Right lobe of liver (tissue), 6 donors: ENCODE measurements at regions not wholly inside any gene's neighbourhood (a gene's known extent, or its start where the extent isn't known, plus 50 kb on each side); places are given as distances from the start of the nearest gene placed in this dataset.

Experiments used
- ATAC-seq, 4 donors: fragments of 200-7000 bp; cut with Tn5 transposase; one replicate each; pipeline ENCODE4 v1.9.1; 2020; ENCODE audit warnings: mild to moderate bottlenecking in 4 of 4, moderate library complexity in 4 of 4
- DNase-seq, 3 donors: peaks; one replicate each; pipeline ENCODE4 v3.0.0-alpha.2; 2020
- H3K27ac ChIP-seq, 3 donors: fragments of 200-600 bp; one replicate each; pipeline ENCODE4 v1.8.0; 2022
- H3K27me3 ChIP-seq, 2 donors: fragments of 200-600 bp; one replicate each; pipeline ENCODE4 v1.8.0; 2022
- H3K36me3 ChIP-seq, 4 donors: fragments of 200-600 bp; sonication (generic) in 1 of 4; one replicate each; pipeline versions ENCODE4 v1.5.1 to v1.8.0; 2017 to 2022; ENCODE audit warnings: control low read depth in 1 of 4
- H3K4me1 ChIP-seq, 4 donors: fragments of 200-600 bp; sonication (generic) in 1 of 4; one replicate each; pipeline versions ENCODE4 v1.5.1 to v1.8.0; 2017 to 2022; ENCODE audit warnings: control low read depth in 1 of 4
- H3K4me3 ChIP-seq, 3 donors: fragments of 200-600 bp; one replicate each; pipeline ENCODE4 v1.8.0; 2022
- H3K9me3 ChIP-seq, 4 donors: fragments of 200-600 bp; sonication (generic) in 1 of 4; one replicate each; pipeline versions ENCODE4 v1.5.1 to v1.8.0; 2017 to 2022; ENCODE audit warnings: control low read depth in 1 of 4
- CTCF ChIP-seq, 4 donors: fragments of 200-600 bp in 3 of 4; fragments of 450-650 bp in 1 of 4; IDR thresholded peaks; one replicate each; pipeline versions ENCODE4 v1.5.1 to v1.8.0; 2016 to 2022; ENCODE audit warnings: antibody characterized with exemption in 4 of 4, mild to moderate bottlenecking in 2 of 4
- POLR2A ChIP-seq: fragments of 450-650 bp; IDR thresholded peaks from one replicate; pipeline ENCODE4 v1.6.1; 2017; ENCODE audit warnings: antibody characterized with exemption, mild to moderate bottlenecking
- WGBS: methylation state at CpG from one replicate; pipeline ENCODE4 v1.1.6; 2018; ENCODE audit warnings: low coverage, low lambda C conversion rate; ENCODE audit not compliant: insufficient coverage; ENCODE audit errors: missing lambda C conversion rate; 5-methylcytosine and 5-hydroxymethylcytosine counted together
- intact Hi-C, 2 donors: fragments of 100-400 bp; cut with DNase I; formaldehyde crosslinking; loops; one replicate each; pipeline versions ENCODE4 v1.11.2 to v1.14.1; 2022
- donor health status: DM: no; HTN: yes; CAD: no.
- donor health status: DM: no; HTN: no; CAD: no.
- donor health status: DM: no; HTN: no; CAD: no.
- donor health status: DM: no; HTN: yes; CAD: no.
- donor health status: DM: no; HTN: yes; CAD: no.

GRCh38 chr6:119581220-119581619, 231.7 kb upstream of the MAN1A1 start:
- no peaks in the 10 kb centered on the region for H3K27me3 ChIP-seq
- H3K9me3 ChIP-seq = peaks cover 0 to 6% (median 0%) of the 10 kb centered on the region in 4 donors
- WGBS = 64% methylated on average over 3 of the region's 3 CpGs
- ATAC-seq (no peak), DNase-seq (no peak)
- no peaks in the 10 kb centered on the region for H3K4me1 ChIP-seq
- no peak for TF ChIP-seq CTCF (IDR thresholded peaks at IDR 0.05)
- TF ChIP-seq POLR2A = no peak
- no peak overlapping the region for H3K27ac ChIP-seq
- intact Hi-C loops = no loop called here
- H3K36me3 ChIP-seq = no peaks in the 10 kb centered on the region
- no peak overlapping the region for H3K4me3 ChIP-seq

GRCh38 chr6:119575721-119576120, 226.2 kb upstream of the MAN1A1 start:
- TF ChIP-seq CTCF (IDR thresholded peaks at IDR 0.05) (no peak), POLR2A (no peak)

GRCh38 chr6:119568580-119568979, 219.0 kb upstream of the MAN1A1 start:
- intact Hi-C loops = no loop called here
- no peaks in the 10 kb centered on the region for H3K27me3 ChIP-seq
- 64% methylated on average over 2 of the region's 2 CpGs for WGBS
- no peak overlapping the region for H3K4me3 ChIP-seq
- DNase-seq (no peak), ATAC-seq (no peak)
- H3K36me3 ChIP-seq = no peaks in the 10 kb centered on the region
- TF ChIP-seq POLR2A (no peak), CTCF (IDR thresholded peaks at IDR 0.05) (no peak)
- H3K4me1 ChIP-seq = no peaks in the 10 kb centered on the region
- no peak overlapping the region for H3K27ac ChIP-seq
- no peaks in the 10 kb centered on the region for H3K9me3 ChIP-seq

More at GRCh38 chr6:119575721-119576120, 226.2 kb upstream of the MAN1A1 start:
- Histone ChIP-seq H3K27ac (no peak overlapping the region), H3K27me3 (no peaks in the 10 kb centered on the region), H3K4me3 (no peak overlapping the region), H3K4me1 (no peaks in the 10 kb centered on the region), H3K9me3 (peaks cover 0 to 6% (median 0%) of the 10 kb centered on the region in 4 donors), H3K36me3 (no peaks in the 10 kb centered on the region)
- intact Hi-C loops = no loop called here
- WGBS = 100% methylated on average over 1 of the region's 2 CpGs
- no peak for DNase-seq
- ATAC-seq = no peak

- TF ChIP-seq CTCF (IDR thresholded peaks at IDR 0.05) = no peak
- TF ChIP-seq POLR2A = no peak
- ATAC-seq = no peak
- no peak for DNase-seq
- H3K4me1 ChIP-seq = no peaks in the 10 kb centered on the region
- H3K9me3 ChIP-seq = no peaks in the 10 kb centered on the region
- 90% methylated on average over 14 of the region's 19 CpGs for WGBS
- intact Hi-C loops = no loop called here
- H3K4me3 ChIP-seq = no peak overlapping the region
- no peak overlapping the region for H3K27ac ChIP-seq
- no peaks in the 10 kb centered on the region for H3K27me3 ChIP-seq
- no peaks in the 10 kb centered on the region for H3K36me3 ChIP-seq
These were observed 217.1 kb upstream of the MAN1A1 start for GRCh38 chr6:119566546-119567260.
